C4-2B (cell line): ENCODE measurements at regions not wholly inside any gene's neighbourhood (a gene's known extent, or its start where the extent isn't known, plus 50 kb on each side); places are given as distances from the start of the nearest gene placed in this dataset.
"Not testable (repeated sequence)": the region's sequence is repeated elsewhere in the genome, so short reads cannot be mapped to it uniquely, and the experiment has no call there.

Experiments
- H3K27ac ChIP-seq: fragments of 450-650 bp; 2 replicates; pipeline ENCODE4 v1.5.1; 2017
- ZFX ChIP-seq: fragments of 450-650 bp; IDR thresholded peaks from 2 replicates; pipeline ENCODE4 v1.6.1; 2017
- TF ChIP-seq, protein P1 (sequence below): fragments of 450-650 bp; conservative IDR thresholded peaks from 2 replicates; pipeline ENCODE4 v1.5.1; 2017; ENCODE audit warnings: mild to moderate bottlenecking

- TF ChIP-seq, protein P1, sequence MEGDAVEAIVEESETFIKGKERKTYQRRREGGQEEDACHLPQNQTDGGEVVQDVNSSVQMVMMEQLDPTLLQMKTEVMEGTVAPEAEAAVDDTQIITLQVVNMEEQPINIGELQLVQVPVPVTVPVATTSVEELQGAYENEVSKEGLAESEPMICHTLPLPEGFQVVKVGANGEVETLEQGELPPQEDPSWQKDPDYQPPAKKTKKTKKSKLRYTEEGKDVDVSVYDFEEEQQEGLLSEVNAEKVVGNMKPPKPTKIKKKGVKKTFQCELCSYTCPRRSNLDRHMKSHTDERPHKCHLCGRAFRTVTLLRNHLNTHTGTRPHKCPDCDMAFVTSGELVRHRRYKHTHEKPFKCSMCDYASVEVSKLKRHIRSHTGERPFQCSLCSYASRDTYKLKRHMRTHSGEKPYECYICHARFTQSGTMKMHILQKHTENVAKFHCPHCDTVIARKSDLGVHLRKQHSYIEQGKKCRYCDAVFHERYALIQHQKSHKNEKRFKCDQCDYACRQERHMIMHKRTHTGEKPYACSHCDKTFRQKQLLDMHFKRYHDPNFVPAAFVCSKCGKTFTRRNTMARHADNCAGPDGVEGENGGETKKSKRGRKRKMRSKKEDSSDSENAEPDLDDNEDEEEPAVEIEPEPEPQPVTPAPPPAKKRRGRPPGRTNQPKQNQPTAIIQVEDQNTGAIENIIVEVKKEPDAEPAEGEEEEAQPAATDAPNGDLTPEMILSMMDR: no peak
- TF ChIP-seq ZFX: no peak
- no peak overlapping the region for H3K27ac ChIP-seq
Observed at GRCh38 chr3:104180906-104181305, 1185.8 kb upstream of the ALCAM start.

DNA sequence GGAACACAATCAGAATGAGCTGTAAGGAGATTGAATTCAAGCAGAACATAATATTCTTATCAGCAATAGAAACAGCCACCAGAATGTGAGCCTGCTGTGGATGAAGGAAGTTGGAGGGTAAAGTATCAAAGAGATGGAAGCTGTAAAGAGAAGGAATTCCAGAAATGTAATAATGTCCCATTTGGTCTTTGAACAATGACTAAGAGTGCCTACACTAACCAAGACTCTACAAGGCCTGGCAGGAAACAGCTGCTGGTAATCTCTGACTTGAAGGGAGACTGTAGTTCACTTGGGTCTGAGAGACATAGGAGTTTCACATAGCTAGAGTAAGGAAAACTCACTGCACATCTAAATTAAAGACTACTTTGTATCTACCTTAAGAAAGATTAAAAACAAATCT lies 1176.0 kb upstream of the ALCAM start:
- H3K27ac ChIP-seq: no peak overlapping the region
- TF ChIP-seq, protein P1: no peak
- no peak for TF ChIP-seq ZFX

- no peak overlapping the region for H3K27ac ChIP-seq
- TF ChIP-seq ZFX: no peak
- TF ChIP-seq, protein P1: no peak
Observed at GRCh38 chr3:104198131-104198530, 1168.6 kb upstream of the ALCAM start.

GRCh38 chr3:104206925-104207324 lies 1159.8 kb upstream of the ALCAM start:
- TF ChIP-seq, protein P1: peak; percentile 10
- no peak for TF ChIP-seq ZFX
- H3K27ac ChIP-seq: no peak overlapping the region

GRCh38 chr3:104214277-104214676 lies 1152.4 kb upstream of the ALCAM start:
- TF ChIP-seq, protein P1: no peak; the same call in 1 of the 2 replicates
- no peak for TF ChIP-seq ZFX
- H3K27ac ChIP-seq: no peak overlapping the region

DNA sequence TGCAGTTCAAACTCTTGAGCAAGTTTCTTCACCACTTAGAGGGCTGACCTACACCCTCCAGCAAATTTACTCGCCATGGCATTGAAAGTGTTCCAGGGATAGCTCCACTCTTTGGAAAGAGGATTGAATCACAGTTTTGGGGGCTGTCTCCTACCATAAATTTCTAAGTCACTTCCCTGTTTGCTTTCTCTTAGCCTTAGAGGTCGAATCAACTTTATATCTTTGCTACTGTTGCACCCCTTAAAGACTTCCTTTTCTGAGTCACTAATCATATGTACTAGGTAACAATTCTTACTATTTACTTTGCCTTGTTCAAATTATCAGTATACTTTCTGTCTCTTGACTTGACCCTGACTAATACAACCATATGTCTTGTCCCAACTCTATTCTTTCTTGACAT lies 1151.8 kb upstream of the ALCAM start:
- no peak overlapping the region for H3K27ac ChIP-seq
- TF ChIP-seq ZFX: no peak
- TF ChIP-seq, protein P1: no peak

DNA sequence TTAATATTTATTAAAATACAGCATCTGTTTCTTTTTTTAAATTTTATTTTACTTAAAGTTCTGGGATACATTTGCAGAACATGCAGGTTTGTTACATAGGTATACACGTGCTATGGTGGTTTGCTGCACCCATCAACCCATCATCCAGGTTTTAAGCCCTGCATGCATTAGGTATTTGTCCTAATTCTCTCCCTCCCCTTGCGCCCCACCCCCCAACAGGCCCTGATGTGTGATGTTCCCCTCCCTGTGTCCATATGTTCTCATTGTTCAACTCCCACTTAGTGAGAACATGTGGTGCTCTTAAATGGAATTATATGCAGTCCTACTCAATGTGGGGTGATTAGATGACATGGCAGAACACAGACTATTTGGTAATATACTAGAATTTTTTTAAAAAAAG lies 1147.7 kb upstream of the ALCAM start:
- not testable (repeated sequence) for H3K27ac ChIP-seq

GRCh38 chr3:104234442-104235194 lies 1132.1 kb upstream of the ALCAM start:
- no peak for TF ChIP-seq ZFX
- TF ChIP-seq, protein P1: no peak
- no peak overlapping the region for H3K27ac ChIP-seq
